NCI-H2196 treated with DMSO at 0.1 percent for 48 hours (cell line): ENCODE measurements at regions not wholly inside any gene's neighbourhood (a gene's known extent, or its start where the extent isn't known, plus 50 kb on each side); places are given as distances from the start of the nearest gene placed in this dataset.
"Not testable (repeated sequence)": the region's sequence is repeated elsewhere in the genome, so short reads cannot be mapped to it uniquely, and the experiment has no call there.

Source experiments
- DNase-seq: peaks from one replicate; lab custom pipeline; 2025; ENCODE audit not compliant: unreplicated experiment; lab: John Stamatoyannopoulos, UW

- no peak for DNase-seq
Observed at GRCh38 chr4:160009656-160010493, 907.0 kb downstream of the RAPGEF2 start.

GRCh38 chr4:160019936-160020335 lies 917.1 kb downstream of the RAPGEF2 start:
- DNase-seq, result no peak

- DNase-seq, result no peak
Observed at GRCh38 chr4:160020804-160021203, 917.9 kb downstream of the RAPGEF2 start.

GRCh38 chr4:160021870-160022269 lies 919.0 kb downstream of the RAPGEF2 start:
- DNase-seq, result no peak

- DNase-seq, result no peak
Observed at GRCh38 chr4:160026721-160027120, 923.8 kb downstream of the RAPGEF2 start.

GRCh38 chr4:160034501-160034900 lies 931.6 kb downstream of the RAPGEF2 start:
- no peak for DNase-seq

GRCh38 chr4:160038615-160039014 lies 935.7 kb downstream of the RAPGEF2 start:
- no peak for DNase-seq

- DNase-seq, result no peak
Observed at GRCh38 chr4:160044693-160045092, 941.8 kb downstream of the RAPGEF2 start.

GRCh38 chr4:160082432-160083207 lies 979.7 kb downstream of the RAPGEF2 start:
- no peak for DNase-seq

GRCh38 chr4:160091631-160092030 lies 988.8 kb downstream of the RAPGEF2 start:
- no peak for DNase-seq

GRCh38 chr4:160100316-160100715 lies 997.4 kb downstream of the RAPGEF2 start:
- DNase-seq, result no peak

GRCh38 chr4:160110891-160111290 lies 1008.0 kb downstream of the RAPGEF2 start:
- DNase-seq, result no peak

GRCh38 chr4:160117686-160118085 lies 1014.8 kb downstream of the RAPGEF2 start:
- no peak for DNase-seq

GRCh38 chr4:160125576-160126287 lies 1022.9 kb downstream of the RAPGEF2 start:
- DNase-seq, result not testable (repeated sequence)

- no peak for DNase-seq
Observed at GRCh38 chr4:160127211-160127610, 1024.3 kb downstream of the RAPGEF2 start.

- DNase-seq, result no peak
Observed at GRCh38 chr4:160129439-160129838, 1026.6 kb downstream of the RAPGEF2 start.

GRCh38 chr4:160136021-160136420 lies 1033.1 kb downstream of the RAPGEF2 start:
- no peak for DNase-seq

- no peak for DNase-seq
Observed at GRCh38 chr4:160141206-160141605, 1038.3 kb downstream of the RAPGEF2 start.

GRCh38 chr4:160142579-160142978 lies 1039.7 kb downstream of the RAPGEF2 start:
- no peak for DNase-seq

- no peak for DNase-seq
Observed at GRCh38 chr4:160143574-160143973, 1040.7 kb downstream of the RAPGEF2 start.

GRCh38 chr4:160159457-160159856 lies 1056.6 kb downstream of the RAPGEF2 start:
- no peak for DNase-seq

GRCh38 chr4:160161026-160161425 lies 1058.1 kb downstream of the RAPGEF2 start:
- DNase-seq, result no peak
